ENCODE measurements at regions not wholly inside any gene's neighbourhood (a gene's known extent, or its start where the extent isn't known, plus 50 kb on each side); places are given as distances from the start of the nearest gene placed in this dataset.
"Not testable (repeated sequence)": the region's sequence is repeated elsewhere in the genome, so short reads cannot be mapped to it uniquely, and the experiment has no call there.

DNA sequence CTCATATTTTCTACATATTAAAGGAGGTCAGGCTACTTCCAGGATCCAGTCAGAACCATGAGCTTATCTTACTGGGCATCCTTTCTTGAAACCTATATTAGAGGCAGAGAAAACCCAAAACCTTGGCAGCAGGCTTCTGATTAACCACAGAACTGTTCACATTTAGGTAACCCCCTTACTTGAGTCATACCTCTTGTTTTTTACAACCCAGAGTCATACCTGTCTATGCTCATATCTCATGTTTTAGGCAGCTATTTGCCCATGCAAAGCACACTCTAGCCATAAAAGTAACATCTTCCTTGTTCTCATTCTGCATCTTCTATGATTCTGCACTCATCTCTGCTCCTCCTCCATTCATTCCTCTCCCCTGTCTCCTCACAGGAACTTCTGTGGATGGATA lies 138.0 kb upstream of the SMIM31 start:
- no peaks in the 10 kb centered on the region for H3K27me3 ChIP-seq (ENCODE audit: insufficient read depth, low read length)

DNA sequence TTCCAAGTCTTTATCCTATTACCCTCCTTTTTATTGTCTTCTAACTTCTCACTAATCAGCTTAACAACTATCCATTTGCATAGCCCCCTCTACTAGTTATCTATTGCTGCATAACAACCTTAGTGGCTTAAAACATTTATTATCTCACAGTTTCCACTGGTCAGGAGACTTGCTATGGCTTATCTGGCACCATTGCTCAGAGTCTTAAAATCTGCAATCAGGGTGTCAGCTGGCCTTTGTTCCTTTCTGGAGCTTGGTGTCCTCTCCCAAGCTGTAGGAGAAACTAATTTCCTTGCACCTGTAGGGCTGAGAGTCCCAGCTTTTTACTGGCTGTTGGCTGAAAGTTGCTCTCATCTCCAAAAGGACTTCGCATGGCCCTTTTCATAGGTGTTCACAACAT lies 137.0 kb upstream of the SMIM31 start:
- H3K27me3 ChIP-seq (ENCODE audit: insufficient read depth, low read length), result no peaks in the 10 kb centered on the region
- H3K4me1 ChIP-seq (ENCODE audit: insufficient read depth, low read length), result no peaks in the 10 kb centered on the region
- no peak overlapping the region for H3K4me3 ChIP-seq (ENCODE audit: low read length)
- no peaks in the 10 kb centered on the region for H3K9me3 ChIP-seq (ENCODE audit: low read depth, low read length)

More for the DNA sequence above, 138.0 kb upstream of the SMIM31 start:
- Histone ChIP-seq H3K4me3 (ENCODE audit: low read length) (no peak overlapping the region), H3K4me1 (ENCODE audit: insufficient read depth, low read length) (no peaks in the 10 kb centered on the region), H3K9me3 (ENCODE audit: low read depth, low read length) (no peaks in the 10 kb centered on the region)

DNA sequence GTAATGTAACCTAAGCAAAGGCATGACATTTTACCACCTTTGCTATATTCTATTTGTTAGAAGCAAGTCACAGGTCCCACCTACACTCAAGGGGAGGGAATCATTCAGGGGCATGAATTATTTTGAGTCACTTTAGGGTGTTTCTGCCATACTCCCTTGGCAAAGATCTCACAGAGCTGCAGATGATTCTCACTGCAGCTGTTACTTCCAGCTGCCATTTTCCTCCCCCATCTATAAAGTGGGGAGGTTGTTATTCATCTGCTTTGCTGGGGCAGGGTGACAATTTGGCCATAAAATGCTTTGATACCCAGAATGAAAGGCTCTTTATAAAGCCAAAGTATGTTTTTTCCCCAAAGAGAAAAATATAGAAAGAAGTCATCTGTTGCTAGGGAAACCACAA lies 136.5 kb upstream of the SMIM31 start:
- no peaks in the 10 kb centered on the region for H3K27me3 ChIP-seq (ENCODE audit: insufficient read depth, low read length)
- no peak overlapping the region for H3K4me3 ChIP-seq (ENCODE audit: low read length)

DNA sequence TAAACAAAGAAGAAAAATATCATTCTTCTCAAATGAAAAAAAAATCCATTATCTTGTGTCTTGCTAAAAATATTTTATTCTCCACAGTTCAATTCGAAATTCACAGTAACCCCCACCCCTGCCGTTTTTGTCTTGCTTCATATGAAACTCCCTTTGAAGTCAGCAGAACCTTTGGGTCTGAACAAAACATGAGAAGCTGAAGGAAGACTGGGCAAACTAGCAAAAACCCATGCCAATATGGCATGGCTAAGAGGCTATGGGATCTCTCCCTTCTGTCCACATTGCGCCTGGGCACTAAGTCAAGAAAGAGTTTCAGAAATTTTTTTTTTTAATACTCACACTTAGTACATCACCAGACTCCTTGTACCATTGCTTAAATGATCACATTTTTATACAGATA lies 136.0 kb upstream of the SMIM31 start:
- no peak overlapping the region for H3K4me3 ChIP-seq (ENCODE audit: low read length)

More for the DNA sequence above, 136.5 kb upstream of the SMIM31 start:
- no peaks in the 10 kb centered on the region for H3K9me3 ChIP-seq (ENCODE audit: low read depth, low read length)
- H3K4me1 ChIP-seq (ENCODE audit: insufficient read depth, low read length), result no peaks in the 10 kb centered on the region

DNA sequence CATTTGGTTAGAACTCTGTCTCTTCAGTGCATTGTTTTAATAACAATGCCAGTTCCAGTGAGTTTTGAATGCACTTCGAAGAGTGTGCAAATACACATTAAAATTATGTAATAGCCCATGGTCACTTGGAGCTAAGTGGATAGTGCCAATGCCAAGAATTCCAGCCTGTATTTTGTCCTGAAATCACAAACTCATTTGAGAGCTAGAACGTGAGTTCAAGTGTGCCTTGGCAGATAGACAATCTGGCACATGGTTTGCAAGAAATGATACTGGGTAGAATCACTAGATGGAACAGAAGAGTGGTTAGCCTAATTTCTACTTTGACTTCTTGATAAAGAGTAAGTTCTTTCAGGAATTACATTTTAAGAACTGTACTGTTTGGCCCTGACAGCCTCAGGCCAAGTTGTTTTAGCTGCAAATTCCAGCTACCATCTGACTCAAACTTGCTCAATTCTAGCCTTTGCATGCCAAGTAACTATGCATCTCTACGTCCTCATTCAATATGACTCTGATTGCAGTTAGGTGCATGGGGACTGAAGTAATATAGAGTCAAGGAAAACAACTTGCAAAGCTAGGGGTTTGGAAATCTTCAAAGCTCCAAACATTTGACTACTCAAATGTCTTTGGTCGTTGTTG lies 131.9 kb upstream of the SMIM31 start:
- no peaks in the 10 kb centered on the region for H3K9me3 ChIP-seq (ENCODE audit: low read depth, low read length)
- no peaks in the 10 kb centered on the region for H3K27me3 ChIP-seq (ENCODE audit: insufficient read depth, low read length)
- H3K4me1 ChIP-seq (ENCODE audit: insufficient read depth, low read length), result no peaks in the 10 kb centered on the region
- H3K4me3 ChIP-seq (ENCODE audit: low read length), result no peak overlapping the region

More for the DNA sequence above, 136.0 kb upstream of the SMIM31 start:
- H3K4me1 ChIP-seq (ENCODE audit: insufficient read depth, low read length), result no peaks in the 10 kb centered on the region
- no peaks in the 10 kb centered on the region for H3K9me3 ChIP-seq (ENCODE audit: low read depth, low read length)
- no peaks in the 10 kb centered on the region for H3K27me3 ChIP-seq (ENCODE audit: insufficient read depth, low read length)

DNA sequence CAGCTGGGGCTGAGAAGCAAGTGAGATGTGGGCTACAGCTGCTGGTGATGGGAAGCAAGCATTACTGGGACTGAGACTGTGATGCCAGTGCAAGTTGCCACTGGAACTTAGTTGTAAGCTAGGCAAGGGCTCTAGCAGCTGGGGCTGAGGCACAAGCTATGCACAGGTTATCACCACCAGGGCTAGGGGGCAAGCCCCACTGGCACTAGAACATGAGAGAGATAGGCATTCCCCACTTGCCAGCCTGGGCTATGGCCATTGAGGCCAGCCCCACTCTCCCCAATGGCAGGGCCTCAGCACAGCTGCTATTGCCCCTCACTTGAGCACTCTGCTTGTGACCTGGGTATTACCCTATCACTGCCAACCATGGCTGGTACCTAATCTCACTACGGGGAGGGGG lies 130.8 kb upstream of the SMIM31 start:
- Histone ChIP-seq H3K9me3 (ENCODE audit: low read depth, low read length) (no peaks in the 10 kb centered on the region), H3K27me3 (ENCODE audit: insufficient read depth, low read length) (no peaks in the 10 kb centered on the region)

DNA sequence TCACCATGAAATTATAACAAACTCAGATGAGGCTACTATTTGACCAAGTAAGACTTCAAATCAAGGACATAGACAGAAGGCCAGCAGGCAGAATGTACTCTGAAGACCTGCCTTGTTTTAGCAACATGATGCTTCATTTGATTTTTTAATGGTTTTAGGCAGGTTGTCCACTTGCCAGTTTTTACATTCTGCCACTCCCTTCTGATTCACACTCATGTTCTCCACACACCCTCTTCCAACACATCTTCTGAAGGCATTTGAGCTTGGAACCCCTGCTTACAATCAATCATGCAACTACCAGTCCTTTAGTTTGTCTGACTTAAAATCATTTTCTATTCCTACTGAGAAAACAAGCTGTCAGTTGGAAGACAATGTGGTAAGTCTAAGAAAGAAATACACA lies 114.9 kb upstream of the SMIM31 start:
- Histone ChIP-seq H3K9me3 (ENCODE audit: low read depth, low read length) (no peaks in the 10 kb centered on the region), H3K4me1 (ENCODE audit: insufficient read depth, low read length) (no peaks in the 10 kb centered on the region), H3K27me3 (ENCODE audit: insufficient read depth, low read length) (no peaks in the 10 kb centered on the region), H3K4me3 (ENCODE audit: low read length) (no peak overlapping the region)

More for the DNA sequence above, 130.8 kb upstream of the SMIM31 start:
- Histone ChIP-seq H3K4me1 (ENCODE audit: insufficient read depth, low read length) (no peaks in the 10 kb centered on the region), H3K4me3 (ENCODE audit: low read length) (no peak overlapping the region)

DNA sequence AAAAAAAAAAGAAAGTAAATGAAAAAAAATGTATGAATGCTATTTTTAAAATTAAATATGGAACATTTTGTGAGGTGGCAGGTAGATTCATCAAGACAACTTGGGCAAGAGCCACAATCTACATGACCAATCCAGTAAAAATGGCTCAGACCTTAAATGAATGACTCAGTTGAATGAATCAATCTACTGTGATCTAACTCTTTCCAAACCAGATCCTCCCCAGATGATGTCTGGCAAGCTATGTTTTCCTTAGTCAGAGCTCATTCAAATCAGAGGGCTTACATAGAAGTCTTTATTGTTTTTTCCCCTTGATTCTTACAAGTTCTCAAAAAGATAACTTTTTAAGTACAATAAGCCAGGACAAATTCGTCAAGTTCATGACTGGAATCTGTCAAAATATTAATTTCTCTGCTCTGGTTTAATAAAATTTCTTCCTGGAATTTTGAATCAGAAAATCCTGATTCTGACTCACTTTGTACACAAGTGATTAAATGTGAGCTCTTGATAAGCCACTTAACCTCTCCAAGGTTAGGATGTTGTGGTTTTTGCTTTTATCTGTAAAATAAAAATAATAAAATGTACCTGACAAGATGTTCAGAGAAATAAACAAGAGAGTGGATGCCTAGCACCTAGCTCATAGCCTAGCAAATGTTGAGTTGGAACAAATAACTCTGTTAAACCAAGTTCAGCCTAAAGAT lies 105.6 kb upstream of the SMIM31 start:
- no peaks in the 10 kb centered on the region for H3K9me3 ChIP-seq (ENCODE audit: low read depth, low read length)
- no peak overlapping the region for H3K4me3 ChIP-seq (ENCODE audit: low read length)
- H3K4me1 ChIP-seq (ENCODE audit: insufficient read depth, low read length), result no peaks in the 10 kb centered on the region
- H3K27me3 ChIP-seq (ENCODE audit: insufficient read depth, low read length), result no peaks in the 10 kb centered on the region

DNA sequence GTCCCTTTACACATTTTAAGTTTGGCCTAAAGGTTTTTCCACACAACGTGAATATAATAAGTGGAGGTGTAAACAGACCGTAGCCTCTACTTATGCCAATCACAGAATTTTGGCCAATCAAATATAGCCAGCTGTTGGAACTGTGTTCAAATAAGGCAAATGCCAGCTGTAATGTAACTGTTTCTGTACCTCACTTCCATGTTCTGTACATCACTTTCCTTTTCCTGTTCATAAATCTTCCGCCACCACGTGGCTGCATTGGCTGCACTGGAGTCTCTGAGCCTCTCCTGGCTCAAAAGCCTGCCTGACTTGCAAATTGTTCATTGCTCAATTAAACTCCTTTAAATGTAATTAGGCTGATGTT lies 105.1 kb upstream of the SMIM31 start:
- H3K4me1 ChIP-seq (ENCODE audit: insufficient read depth, low read length), result no peaks in the 10 kb centered on the region
- no peak overlapping the region for H3K4me3 ChIP-seq (ENCODE audit: low read length)
- H3K9me3 ChIP-seq (ENCODE audit: low read depth, low read length), result no peaks in the 10 kb centered on the region
- H3K27me3 ChIP-seq (ENCODE audit: insufficient read depth, low read length), result no peaks in the 10 kb centered on the region

DNA sequence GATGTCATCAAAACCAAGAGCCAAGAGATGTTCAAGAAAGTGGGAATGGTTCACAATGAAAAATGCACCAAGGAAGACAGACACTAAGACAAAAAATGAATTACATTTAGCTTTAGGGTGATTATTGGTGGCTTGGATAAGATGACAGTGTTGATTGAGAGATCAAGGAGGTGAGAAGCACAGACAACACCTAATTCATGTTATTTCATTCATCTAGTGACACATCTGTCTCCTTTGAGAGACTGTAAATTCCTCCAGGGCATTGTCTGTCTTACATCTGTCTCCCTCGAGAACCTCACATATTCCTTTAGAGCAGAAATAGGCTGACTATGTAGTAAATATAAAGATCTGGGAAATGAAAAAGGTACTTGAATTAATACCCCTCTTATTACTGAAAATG lies 94.2 kb upstream of the SMIM31 start:
- Histone ChIP-seq H3K4me1 (ENCODE audit: insufficient read depth, low read length) (no peaks in the 10 kb centered on the region), H3K9me3 (ENCODE audit: low read depth, low read length) (no peaks in the 10 kb centered on the region), H3K27me3 (ENCODE audit: insufficient read depth, low read length) (no peaks in the 10 kb centered on the region), H3K4me3 (ENCODE audit: low read length) (no peak overlapping the region)

DNA sequence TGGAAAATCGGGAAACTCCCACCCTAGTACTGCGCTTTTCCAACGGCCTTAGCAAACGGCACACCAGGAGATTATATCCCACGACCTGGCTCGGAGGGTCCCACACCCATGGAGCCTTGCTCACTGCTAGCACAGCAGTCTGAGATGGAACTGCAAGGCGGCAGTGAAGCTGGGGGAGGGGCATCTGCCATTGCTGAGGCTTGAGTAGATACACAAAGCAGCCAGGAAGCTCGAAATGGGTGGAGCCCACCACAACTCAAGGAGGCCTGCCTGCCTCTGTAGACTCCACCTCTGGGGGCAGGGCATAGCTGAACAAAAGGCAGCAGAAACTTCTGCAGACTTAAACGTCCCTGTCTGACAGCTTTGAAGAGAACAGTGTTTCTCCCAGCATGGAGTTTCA lies 77.8 kb upstream of the SMIM31 start:
- not testable (repeated sequence) for H3K9me3 ChIP-seq (ENCODE audit: low read depth, low read length); H3K4me3 ChIP-seq (ENCODE audit: low read length); H3K27me3 ChIP-seq (ENCODE audit: insufficient read depth, low read length); H3K4me1 ChIP-seq (ENCODE audit: insufficient read depth, low read length)

DNA sequence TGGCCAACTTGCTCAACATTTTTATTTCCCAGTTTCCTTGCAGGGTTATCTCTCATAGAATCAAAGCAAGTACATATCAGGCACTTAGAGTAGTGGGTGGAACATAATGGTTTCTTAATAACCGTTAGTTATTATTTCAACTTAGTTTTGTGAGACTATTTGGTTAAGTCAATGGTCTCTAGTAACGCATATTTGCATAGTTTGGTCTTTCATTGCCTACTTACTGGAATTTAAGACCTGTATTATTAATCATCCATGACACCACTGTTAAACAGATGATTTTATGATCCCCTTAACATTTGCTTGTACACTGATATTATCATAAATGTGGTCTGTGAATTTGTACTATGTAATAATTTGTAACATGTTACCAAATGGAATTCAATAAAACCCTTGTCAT lies 70.9 kb upstream of the SMIM31 start:
- Histone ChIP-seq H3K4me1 (ENCODE audit: insufficient read depth, low read length) (no peaks in the 10 kb centered on the region), H3K4me3 (ENCODE audit: low read length) (no peak overlapping the region), H3K9me3 (ENCODE audit: low read depth, low read length) (no peaks in the 10 kb centered on the region), H3K27me3 (ENCODE audit: insufficient read depth, low read length) (no peaks in the 10 kb centered on the region)

DNA sequence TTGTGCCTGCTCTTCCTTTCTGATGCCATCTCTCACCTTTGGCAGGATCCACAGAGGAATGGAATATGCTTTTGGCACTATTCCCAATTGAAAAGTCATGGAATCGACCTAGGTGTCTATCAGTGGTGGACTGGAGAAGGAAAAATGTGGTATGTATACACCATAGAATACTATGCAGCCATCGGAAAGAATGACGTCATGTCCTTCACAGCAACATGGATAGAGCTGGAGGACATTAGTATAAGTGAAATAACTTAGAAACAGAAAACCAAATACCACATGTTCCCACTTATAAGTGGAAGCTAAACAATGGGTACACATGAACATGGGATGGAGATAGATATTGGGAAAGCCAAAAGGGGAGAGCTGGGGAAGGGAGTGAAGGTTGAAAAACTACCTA lies 58.3 kb upstream of the SMIM31 start:
- Histone ChIP-seq H3K4me1 (ENCODE audit: insufficient read depth, low read length) (no peaks in the 10 kb centered on the region), H3K27me3 (ENCODE audit: insufficient read depth, low read length) (no peaks in the 10 kb centered on the region), H3K4me3 (ENCODE audit: low read length) (no peak overlapping the region), H3K9me3 (ENCODE audit: low read depth, low read length) (no peaks in the 10 kb centered on the region)

DNA sequence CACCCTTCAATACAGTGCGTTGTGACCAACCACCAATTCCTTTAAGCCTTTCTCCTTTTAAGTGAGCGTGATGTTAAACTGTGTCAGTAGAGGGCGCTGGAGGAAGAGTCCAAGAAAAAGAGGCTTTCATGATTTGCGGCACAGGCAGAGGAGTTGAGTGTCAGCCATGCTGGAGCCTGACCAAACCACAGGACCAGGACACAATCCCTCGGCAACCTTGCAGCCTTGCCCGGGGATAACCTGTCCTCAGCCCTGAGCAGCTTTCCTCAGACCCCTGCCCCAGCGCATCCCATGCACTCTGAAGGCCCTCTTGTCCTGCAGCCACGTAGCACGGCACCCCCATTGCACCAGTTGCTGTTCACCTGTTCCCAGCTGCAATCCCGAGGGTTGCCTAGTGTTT lies 53.5 kb upstream of the SMIM31 start:
- Histone ChIP-seq H3K27me3 (ENCODE audit: insufficient read depth, low read length) (no peaks in the 10 kb centered on the region), H3K9me3 (ENCODE audit: low read depth, low read length) (no peaks in the 10 kb centered on the region), H3K4me3 (ENCODE audit: low read length) (no peak overlapping the region)

DNA sequence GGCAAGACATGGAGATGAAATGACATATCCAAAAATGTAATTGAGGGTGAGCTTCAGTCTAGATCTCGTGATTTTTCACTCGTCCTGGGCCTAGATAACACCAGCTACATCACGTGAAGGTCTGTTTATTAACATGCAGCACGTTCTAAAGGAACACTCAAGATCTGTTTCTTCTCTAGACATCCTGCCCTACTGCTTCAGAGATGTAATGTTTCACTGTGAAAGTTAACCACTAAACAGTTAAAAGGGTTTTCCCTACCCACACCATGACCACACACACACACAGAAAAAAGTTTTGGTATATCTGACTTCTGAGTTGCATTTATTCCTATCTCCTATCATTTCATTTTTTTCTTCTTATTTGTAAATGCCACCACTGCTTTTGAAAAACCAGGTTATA lies 52.3 kb upstream of the SMIM31 start:
- no peaks in the 10 kb centered on the region for H3K9me3 ChIP-seq (ENCODE audit: low read depth, low read length)
- no peak overlapping the region for H3K4me3 ChIP-seq (ENCODE audit: low read length)
- no peaks in the 10 kb centered on the region for H3K4me1 ChIP-seq (ENCODE audit: insufficient read depth, low read length)
- H3K27me3 ChIP-seq (ENCODE audit: insufficient read depth, low read length), result no peaks in the 10 kb centered on the region

More for the DNA sequence above, 53.5 kb upstream of the SMIM31 start:
- H3K4me1 ChIP-seq (ENCODE audit: insufficient read depth, low read length), result no peaks in the 10 kb centered on the region
